GM04503 (cell line): ENCODE measurements at regions not wholly inside any gene's neighbourhood (a gene's known extent, or its start where the extent isn't known, plus 50 kb on each side); places are given as distances from the start of the nearest gene placed in this dataset.

Experiments
- DNase-seq: peaks from one replicate; pipeline ENCODE4 v3.0.0-alpha.2; 2012; ENCODE audit warnings: low read depth

- no peak for DNase-seq
These were observed 84.1 kb downstream of the C11orf91 start for GRCh38 chr11:33616552-33616951.

- DNase-seq: no peak
These were observed 84.9 kb downstream of the C11orf91 start for GRCh38 chr11:33615751-33616150.

- no peak for DNase-seq
These were observed 87.2 kb downstream of the C11orf91 start for GRCh38 chr11:33613404-33613803.

GRCh38 chr11:33610903-33611302, 89.7 kb downstream of the C11orf91 start:
- no peak for DNase-seq

GRCh38 chr11:33608386-33608785, 92.2 kb downstream of the C11orf91 start:
- no peak for DNase-seq

GRCh38 chr11:33606762-33607161, 93.9 kb downstream of the C11orf91 start:
- DNase-seq: no peak

GRCh38 chr11:33605703-33606102, 94.9 kb downstream of the C11orf91 start:
- no peak for DNase-seq

- no peak for DNase-seq
These were observed 102.1 kb downstream of the C11orf91 start for GRCh38 chr11:33598426-33599069.

GRCh38 chr11:33594188-33594587, 106.4 kb downstream of the C11orf91 start:
- DNase-seq: no peak

- no peak for DNase-seq
These were observed 110.2 kb downstream of the C11orf91 start for GRCh38 chr11:33590441-33590840.

- DNase-seq: no peak
These were observed 112.6 kb downstream of the C11orf91 start for GRCh38 chr11:33588056-33588455.

- no peak for DNase-seq
These were observed 114.9 kb downstream of the C11orf91 start for GRCh38 chr11:33585586-33586209.

GRCh38 chr11:33582636-33583325, 117.8 kb downstream of the C11orf91 start:
- no peak for DNase-seq

- no peak for DNase-seq
These were observed 121.5 kb downstream of the C11orf91 start for GRCh38 chr11:33579101-33579500.

GRCh38 chr11:33577204-33577603, 123.4 kb downstream of the C11orf91 start:
- no peak for DNase-seq

GRCh38 chr11:33575311-33575710, 125.3 kb downstream of the C11orf91 start:
- DNase-seq: no peak

GRCh38 chr11:33574331-33574730, 126.3 kb downstream of the C11orf91 start:
- DNase-seq: no peak

GRCh38 chr11:33569333-33569732, 131.3 kb downstream of the C11orf91 start:
- DNase-seq: no peak

GRCh38 chr11:33567004-33567403, 133.6 kb downstream of the C11orf91 start:
- no peak for DNase-seq

GRCh38 chr11:33564856-33565453, 135.7 kb downstream of the C11orf91 start:
- DNase-seq: no peak

- no peak for DNase-seq
These were observed 139.9 kb downstream of the C11orf91 start for GRCh38 chr11:33560729-33561128.

GRCh38 chr11:33559567-33559966, 141.1 kb downstream of the C11orf91 start:
- no peak for DNase-seq

GRCh38 chr11:33558097-33558496, 142.5 kb downstream of the C11orf91 start:
- DNase-seq: no peak
